NCI-H748 (cell line): ENCODE measurements at regions not wholly inside any gene's neighbourhood (a gene's known extent, or its start where the extent isn't known, plus 50 kb on each side); places are given as distances from the start of the nearest gene placed in this dataset.

ENCODE experiments used
- DNase-seq: peaks from one replicate; lab custom pipeline; 2025; ENCODE audit not compliant: unreplicated experiment; lab: John Stamatoyannopoulos, UW

DNA sequence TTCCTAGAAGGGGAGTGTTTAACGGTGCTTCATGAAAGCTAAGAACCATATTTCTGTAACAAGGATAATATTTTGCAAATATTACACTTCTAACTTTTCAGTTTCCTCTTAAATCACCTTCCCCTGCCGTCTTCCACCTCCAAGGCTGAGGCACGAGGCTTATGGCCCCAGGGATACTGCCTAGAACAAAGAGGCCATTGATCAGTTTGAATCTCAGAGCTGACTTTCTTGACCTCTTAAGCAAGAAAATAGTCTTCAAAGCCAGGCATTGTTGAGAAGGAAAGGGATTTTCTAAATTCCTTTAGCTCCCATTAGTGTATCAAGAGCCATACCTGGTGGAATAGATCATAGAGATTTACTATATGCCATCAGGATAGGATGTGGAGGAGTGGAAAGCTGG is 566.2 kb downstream of the BNC2 start:
- no peak for DNase-seq

GRCh38 chr9:16306586-16306985 is 563.9 kb downstream of the BNC2 start:
- DNase-seq = no peak

DNA sequence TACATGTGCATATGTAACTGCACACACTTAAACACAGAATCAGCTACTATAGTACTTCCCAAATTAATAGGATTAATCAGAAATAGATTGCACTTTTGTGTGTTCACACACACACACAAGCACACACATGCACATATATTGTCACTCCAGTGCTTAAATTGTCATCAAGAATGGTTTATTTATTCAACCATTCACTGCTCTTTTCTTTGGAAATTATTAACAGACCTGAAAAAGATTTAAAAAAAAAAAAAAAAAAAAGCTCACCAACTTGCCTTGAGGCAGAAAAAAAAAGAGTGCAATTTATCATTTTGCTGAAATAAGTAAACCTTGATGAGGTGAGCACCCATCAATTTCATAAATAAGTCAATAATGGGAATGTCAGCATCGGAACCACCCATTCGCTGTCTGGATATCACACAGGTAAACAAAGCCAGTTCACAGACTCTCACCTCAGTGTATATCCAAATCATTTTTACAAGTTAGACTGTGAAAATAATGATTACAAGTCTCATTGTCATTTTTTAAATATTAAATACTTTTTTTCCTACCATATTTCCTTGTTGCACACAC is 562.8 kb downstream of the BNC2 start:
- no peak for DNase-seq

- no peak for DNase-seq
Measured at GRCh38 chr9:16308645-16309044, 561.8 kb downstream of the BNC2 start.

- DNase-seq = no peak
Measured at GRCh38 chr9:16309082-16309468, 561.4 kb downstream of the BNC2 start.

DNA sequence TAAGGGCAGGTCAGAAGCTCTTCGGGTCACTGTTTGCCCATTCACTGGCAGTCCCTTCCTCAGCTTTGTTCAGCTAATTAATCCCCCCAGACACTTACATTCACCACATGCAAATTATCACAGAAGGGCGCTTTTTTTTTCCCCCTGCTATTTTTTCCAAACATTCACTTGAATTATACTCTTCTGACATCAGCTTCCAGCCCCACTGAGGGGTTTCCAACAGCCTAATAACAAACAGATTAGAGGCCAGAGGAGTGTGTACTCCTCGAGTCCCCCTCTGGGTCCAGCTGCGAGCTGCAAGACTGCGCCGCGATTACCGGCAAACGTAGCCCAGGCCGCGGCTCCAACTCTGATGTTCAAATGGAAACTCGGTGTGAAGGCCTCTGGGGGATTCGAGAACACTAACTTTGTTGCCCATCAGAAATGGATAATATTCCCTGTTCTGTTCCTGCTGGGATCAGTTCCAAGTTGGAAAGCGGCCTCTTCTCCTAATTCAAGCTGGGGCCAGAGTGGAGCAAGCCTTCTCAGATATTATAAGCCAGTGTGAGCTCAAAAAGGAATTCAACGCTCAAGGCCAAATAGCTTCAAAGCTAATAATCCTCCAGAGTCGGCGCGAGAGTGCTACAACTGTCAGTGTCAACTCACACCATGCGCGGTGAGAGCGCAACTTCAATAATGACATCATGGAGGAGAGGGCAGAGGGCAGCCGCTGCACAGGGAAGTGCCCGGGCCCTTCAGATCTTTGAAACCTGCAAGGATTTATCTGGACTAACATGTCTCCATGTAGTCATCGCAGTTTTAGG is 560.8 kb downstream of the BNC2 start:
- DNase-seq = peak; percentile 7

DNA sequence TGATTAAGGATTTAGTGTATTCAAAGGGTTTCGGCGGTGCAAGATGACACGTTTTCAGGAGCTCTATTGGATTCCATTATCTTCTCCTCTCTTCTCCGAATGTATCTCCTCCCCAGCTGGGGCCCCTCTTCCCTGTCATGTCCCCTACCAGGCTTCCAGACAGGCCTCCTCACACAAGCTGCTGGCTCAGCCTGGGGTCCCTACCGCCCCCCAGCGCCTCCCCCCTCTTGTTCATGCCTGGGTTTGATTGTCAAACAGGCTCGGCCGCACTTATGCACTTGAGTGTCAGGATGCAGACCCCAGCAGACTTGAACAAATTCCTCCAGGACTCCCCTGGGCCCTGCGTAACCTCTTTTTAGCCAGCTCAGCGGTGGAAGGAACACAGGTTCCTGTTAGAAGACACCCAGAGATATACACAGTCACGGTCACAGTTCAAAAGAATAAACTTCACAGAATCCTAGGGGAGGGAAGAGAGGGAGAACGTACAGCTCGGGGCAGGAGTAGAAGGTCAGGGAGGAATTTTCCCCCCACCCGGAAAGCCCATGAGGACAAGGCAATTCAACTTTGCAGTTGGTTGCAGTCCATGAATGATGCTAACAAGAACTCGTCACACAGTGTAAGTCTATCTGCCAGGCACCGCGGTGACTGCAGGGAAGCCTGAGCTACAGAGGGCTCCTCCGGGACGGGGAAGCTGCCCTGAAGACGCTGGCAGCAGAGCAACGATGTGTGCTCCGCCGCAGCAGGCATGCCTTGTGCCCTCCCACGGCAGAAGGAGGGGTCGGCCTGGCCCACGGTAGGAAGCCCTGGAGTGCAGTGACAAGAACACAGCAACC is 560.0 kb downstream of the BNC2 start:
- DNase-seq = peak; percentile 8

DNA sequence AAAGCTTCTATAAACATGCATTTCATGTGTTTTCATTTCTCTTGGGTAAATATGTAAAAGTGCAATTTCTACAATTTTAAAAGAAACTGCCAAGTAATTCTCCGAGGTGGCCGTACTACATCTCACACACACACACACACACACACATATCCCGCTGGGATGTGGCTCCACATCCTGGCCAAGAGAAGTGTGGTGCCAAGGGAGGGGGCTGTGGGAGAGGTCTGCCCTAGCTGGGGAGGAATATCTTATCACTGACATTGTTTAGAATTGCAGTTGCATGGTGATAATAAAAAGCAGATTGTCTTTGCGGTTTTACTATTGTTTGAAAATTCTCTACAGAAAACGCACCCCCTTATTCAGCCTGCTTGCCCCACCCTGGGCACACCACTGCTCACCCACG is 558.4 kb downstream of the BNC2 start:
- DNase-seq = no peak

- no peak for DNase-seq
Measured at GRCh38 chr9:16312962-16313546, 557.4 kb downstream of the BNC2 start.

- no peak for DNase-seq
Measured at GRCh38 chr9:16314476-16314875, 556.0 kb downstream of the BNC2 start.

GRCh38 chr9:16315720-16316119 is 554.8 kb downstream of the BNC2 start:
- DNase-seq = no peak

- no peak for DNase-seq
Measured at GRCh38 chr9:16316456-16316855, 554.0 kb downstream of the BNC2 start.

DNA sequence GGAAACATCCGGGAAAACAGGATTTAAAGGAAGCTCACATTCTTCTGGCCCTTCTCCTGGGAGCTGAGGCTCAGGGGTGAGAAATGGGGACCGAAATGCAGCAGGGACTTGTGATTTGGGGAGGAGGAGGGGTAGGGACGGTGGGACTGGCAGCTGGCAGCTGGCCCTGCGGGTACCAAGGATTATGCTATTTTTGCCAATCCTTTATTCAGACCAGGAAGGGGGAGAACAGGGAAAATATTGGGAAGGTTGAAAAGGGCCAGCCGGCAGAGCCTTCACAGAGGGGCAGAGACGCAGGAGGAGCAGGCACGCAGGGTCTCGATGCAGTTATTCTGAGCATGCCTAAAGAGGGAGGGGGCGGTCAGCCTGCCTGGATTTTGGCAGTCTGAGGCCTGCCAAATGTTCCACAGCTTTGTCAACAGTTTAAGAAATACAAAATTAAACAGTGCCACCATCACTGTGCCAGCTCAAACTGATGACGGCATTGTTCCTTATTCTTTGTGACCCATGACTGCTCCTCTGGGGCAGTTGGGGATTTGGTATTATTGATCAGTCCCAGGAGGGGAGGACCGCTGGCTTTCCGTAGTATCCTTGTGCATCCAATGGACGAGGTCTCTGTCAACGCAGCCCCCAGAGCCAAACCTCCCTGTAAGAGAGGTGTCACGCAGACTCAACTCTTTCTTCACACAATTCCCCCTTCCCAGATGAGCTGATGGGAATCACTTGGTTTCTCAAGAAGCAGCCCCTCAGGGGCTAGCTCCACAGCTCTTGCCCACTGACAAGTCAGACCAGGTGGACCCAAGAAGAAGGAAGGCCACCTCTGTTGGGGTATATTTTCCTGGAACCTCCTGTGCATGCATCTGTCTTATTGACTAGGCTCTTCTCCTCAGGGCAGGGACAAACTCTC is 553.3 kb downstream of the BNC2 start:
- DNase-seq = no peak

DNA sequence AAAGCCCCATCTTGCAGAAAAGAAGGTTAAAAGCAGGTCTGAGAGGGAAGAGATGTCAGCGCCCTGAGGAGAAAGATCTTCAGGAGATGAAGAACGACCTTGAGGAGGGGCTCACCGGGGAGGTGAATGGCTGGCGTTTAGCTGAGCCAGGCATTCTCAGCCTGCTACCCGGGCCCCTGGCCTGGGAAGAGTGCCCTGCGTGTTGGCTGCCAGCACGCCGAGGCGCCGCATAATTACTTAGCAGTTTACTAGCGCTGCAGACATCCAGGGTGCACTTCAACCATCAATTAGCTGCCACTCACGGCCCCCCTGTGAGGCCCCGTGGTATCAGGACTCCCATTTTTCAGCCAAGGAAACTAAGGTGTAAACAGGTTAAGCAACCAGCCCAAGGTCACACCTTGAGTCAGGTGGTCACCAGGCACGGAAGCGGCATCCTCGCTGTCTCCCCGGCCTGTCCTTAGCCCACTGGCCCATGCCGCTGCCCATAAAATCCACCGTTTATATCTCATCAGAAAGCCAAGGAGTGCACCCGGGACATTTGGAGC is 551.9 kb downstream of the BNC2 start:
- peak; percentile 46 for DNase-seq

DNA sequence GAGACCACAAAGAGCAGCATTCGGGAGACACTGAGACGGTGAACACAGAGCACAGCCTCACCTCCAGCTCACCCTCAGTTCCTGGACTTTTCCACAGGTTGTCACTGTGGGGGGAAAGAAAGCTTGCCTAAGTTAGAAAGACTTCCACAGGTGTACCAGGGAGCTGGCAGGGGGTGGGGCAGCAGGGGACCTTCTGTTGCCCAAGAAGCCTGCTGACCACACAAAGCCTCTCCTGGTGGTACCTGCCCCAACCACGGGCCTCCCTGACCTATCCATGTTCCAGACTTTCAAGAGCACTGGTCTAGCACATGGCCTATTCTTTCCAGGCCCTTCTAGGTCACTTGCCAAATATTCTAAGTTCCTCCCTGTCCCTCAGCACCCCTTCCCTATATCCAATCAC is 550.8 kb downstream of the BNC2 start:
- DNase-seq = no peak

DNA sequence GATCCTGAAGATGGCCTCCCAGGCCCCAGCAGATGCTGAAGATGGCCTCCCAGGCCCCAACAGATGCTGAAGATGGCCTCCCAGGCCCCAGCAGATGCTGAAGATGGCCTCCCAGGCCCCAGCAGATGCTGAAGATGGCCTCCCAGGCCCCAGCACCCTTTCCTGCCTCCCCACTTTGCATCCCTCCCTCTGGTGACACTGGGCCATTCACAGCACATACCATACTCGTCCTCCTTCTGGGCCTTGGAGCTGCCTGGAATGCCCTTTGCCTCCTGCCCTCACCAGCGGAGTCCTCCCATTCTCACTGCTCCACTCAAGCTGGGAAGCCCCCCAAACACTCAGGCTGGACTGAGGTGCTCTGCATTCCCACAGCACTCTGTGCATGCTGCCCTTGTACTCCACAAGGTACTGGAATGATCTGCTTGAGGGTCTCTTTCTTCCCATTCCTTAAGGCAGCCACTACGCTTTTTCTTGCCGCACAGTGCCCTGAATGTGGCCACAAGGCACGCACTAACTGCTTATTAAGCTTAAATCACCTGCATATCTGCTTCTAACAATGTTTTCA is 550.0 kb downstream of the BNC2 start:
- no peak for DNase-seq

- no peak for DNase-seq
Measured at GRCh38 chr9:16321461-16322119, 548.9 kb downstream of the BNC2 start.

- no peak for DNase-seq
Measured at GRCh38 chr9:16322849-16323248, 547.6 kb downstream of the BNC2 start.

GRCh38 chr9:16325966-16326365 is 544.5 kb downstream of the BNC2 start:
- DNase-seq = no peak
